ENCODE measurements at regions not wholly inside any gene's neighbourhood (a gene's known extent, or its start where the extent isn't known, plus 50 kb on each side); places are given as distances from the start of the nearest gene placed in this dataset.

DNA sequence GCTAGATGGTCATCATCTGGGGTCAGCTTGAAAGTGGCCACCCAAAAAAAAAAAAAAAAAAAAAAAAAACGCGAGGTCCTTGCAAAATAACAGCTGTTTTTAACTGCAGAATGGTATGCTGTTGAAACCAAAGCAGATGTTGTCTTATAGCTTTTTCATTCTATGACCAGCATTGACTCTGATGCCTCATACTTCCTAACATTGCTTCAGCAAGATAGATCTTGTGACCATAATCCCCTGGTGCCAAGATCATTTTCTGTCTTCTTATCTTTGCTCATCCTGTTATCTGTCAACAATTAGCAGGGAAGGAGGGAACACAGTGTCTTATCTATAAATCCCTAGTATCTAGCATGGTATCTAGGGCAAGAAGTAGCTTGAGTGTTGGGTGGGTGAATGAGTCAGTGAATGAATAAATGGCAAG, 181.5 kb downstream of the PLPP3 start:
- Histone ChIP-seq H3F3A (ENCODE audit: low read length, unreplicated experiment) (no peaks in the 10 kb centered on the region), H3K4me1 (ENCODE audit: insufficient read depth, low read length) (peaks cover 7% of the 10 kb centered on the region), H3K9me2 (replicated peaks; ENCODE audit: low read length) (no peaks in the 10 kb centered on the region), H3K27ac (ENCODE audit: low read length) (no peak overlapping the region), H3K9ac (ENCODE audit: low read length) (no peak overlapping the region), H3K36me3 (ENCODE audit: low read depth, low read length) (no peaks in the 10 kb centered on the region), H3K4me2 (ENCODE audit: low read length) (no peak overlapping the region), H3K79me2 (ENCODE audit: low read length) (no peaks in the 10 kb centered on the region), H3K27me3 (ENCODE audit: low read length) (no peaks in the 10 kb centered on the region), H3K9me3 (ENCODE audit: low read length) (no peaks in the 10 kb centered on the region), H3K4me3 (ENCODE audit: low read length) (no peak overlapping the region), H4K20me1 (ENCODE audit: low read length) (no peaks in the 10 kb centered on the region), H2AFZ (ENCODE audit: low read length) (no peak overlapping the region)
- ATAC-seq (no peak; the same call in 1 of the 2 replicates), DNase-seq (peak; percentile 8)
- TF ChIP-seq EZH2phosphoT487 (IDR thresholded peaks at IDR 0.05; ENCODE audit: borderline replicate concordance, low read length) (no peak), EZH2 (IDR thresholded peaks at IDR 0.05; ENCODE audit: low read length, unreplicated experiment) (no peak)
- TF ChIP-seq, protein P1, sequence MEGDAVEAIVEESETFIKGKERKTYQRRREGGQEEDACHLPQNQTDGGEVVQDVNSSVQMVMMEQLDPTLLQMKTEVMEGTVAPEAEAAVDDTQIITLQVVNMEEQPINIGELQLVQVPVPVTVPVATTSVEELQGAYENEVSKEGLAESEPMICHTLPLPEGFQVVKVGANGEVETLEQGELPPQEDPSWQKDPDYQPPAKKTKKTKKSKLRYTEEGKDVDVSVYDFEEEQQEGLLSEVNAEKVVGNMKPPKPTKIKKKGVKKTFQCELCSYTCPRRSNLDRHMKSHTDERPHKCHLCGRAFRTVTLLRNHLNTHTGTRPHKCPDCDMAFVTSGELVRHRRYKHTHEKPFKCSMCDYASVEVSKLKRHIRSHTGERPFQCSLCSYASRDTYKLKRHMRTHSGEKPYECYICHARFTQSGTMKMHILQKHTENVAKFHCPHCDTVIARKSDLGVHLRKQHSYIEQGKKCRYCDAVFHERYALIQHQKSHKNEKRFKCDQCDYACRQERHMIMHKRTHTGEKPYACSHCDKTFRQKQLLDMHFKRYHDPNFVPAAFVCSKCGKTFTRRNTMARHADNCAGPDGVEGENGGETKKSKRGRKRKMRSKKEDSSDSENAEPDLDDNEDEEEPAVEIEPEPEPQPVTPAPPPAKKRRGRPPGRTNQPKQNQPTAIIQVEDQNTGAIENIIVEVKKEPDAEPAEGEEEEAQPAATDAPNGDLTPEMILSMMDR (conservative IDR thresholded peaks at IDR 0.05; ENCODE audit: low read depth, low read length), result no peak
- no TSS peak for BruUV-seq (replicated peaks)
- CTCF ChIA-PET, result interaction anchor here (0.6 kb wide), 1 partner anchor 11 kb away, joined by 3 read pairs; no protein-coding TSS in a partner anchor
- POLR2A ChIA-PET (ENCODE audit: unreplicated experiment), result no interaction called here
- intact Hi-C loops (cut with micrococcal nuclease), result no loop called here

DNA sequence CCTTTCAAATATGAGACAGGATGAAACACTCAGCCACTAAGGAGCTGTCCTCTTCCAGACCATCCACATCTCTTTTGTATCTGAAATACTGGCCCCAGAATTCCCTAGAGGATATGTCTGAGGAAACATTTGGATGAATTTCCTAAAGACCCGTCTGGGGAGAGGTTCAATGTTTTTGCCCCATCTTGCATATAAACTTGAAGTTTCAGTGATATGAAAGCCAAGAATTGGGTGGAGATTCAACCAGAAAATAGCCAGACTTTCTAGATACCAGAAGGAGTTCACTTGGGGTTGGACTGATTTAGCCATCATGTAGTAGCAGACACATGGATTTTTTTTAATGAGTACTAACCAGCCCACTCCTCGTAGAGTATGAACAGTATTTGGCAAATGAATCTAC, 182.0 kb downstream of the PLPP3 start:
- CTCF ChIA-PET, result no interaction called here
- H4K20me1 ChIP-seq (ENCODE audit: low read length), result no peaks in the 10 kb centered on the region
- intact Hi-C loops (cut with micrococcal nuclease), result no loop called here

DNA sequence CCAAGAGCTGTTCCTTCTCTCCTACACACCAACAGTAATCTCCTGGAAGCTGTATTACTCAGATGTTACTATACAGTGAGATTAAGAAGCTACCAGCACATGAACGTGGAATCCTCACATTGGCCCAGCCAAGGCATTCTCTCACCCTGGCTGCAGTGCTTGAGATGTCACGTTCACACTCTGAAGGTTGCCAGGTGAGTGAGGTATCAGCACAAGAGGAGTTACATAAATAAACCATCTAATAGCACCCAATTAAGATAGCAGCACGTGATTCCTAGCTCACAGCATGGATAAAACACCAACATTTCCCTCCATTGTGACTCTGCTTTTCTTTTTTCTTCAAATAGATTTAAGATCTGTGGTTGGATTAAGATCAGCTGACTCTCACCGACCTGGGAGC, 182.8 kb downstream of the PLPP3 start:
- Histone ChIP-seq H3K4me2 (ENCODE audit: low read length) (no peak overlapping the region), H3K27me3 (ENCODE audit: low read length) (no peaks in the 10 kb centered on the region), H3K9ac (ENCODE audit: low read length) (no peak overlapping the region), H3F3A (ENCODE audit: low read length, unreplicated experiment) (no peaks in the 10 kb centered on the region), H3K9me3 (ENCODE audit: low read length) (no peaks in the 10 kb centered on the region), H3K4me3 (ENCODE audit: low read length) (no peak overlapping the region), H3K27ac (ENCODE audit: low read length) (no peak overlapping the region), H3K4me1 (ENCODE audit: insufficient read depth, low read length) (peaks cover 7% of the 10 kb centered on the region), H2AFZ (ENCODE audit: low read length) (no peak overlapping the region), H3K79me2 (ENCODE audit: low read length) (no peaks in the 10 kb centered on the region), H3K36me3 (ENCODE audit: low read depth, low read length) (no peaks in the 10 kb centered on the region), H4K20me1 (ENCODE audit: low read length) (no peaks in the 10 kb centered on the region), H3K9me2 (replicated peaks; ENCODE audit: low read length) (no peaks in the 10 kb centered on the region)
- no peak for TF ChIP-seq EZH2phosphoT487 (IDR thresholded peaks at IDR 0.05; ENCODE audit: borderline replicate concordance, low read length)
- TF ChIP-seq, protein P1 (conservative IDR thresholded peaks at IDR 0.05; ENCODE audit: low read depth, low read length), result no peak
- TF ChIP-seq EZH2 (IDR thresholded peaks at IDR 0.05; ENCODE audit: low read length, unreplicated experiment), result no peak
- intact Hi-C loops (cut with micrococcal nuclease), result no loop called here
- POLR2A ChIA-PET (ENCODE audit: unreplicated experiment), result no interaction called here
- DNase-seq (no peak), ATAC-seq (no peak)
- CTCF ChIA-PET, result no interaction called here
- BruUV-seq (replicated peaks), result no TSS peak

More for the DNA sequence above, 182.0 kb downstream of the PLPP3 start:
- POLR2A ChIA-PET (ENCODE audit: unreplicated experiment), result no interaction called here
- H3K4me3 ChIP-seq (ENCODE audit: low read length), result no peak overlapping the region
- no peaks in the 10 kb centered on the region for H3K79me2 ChIP-seq (ENCODE audit: low read length)
- no peak overlapping the region for H3K4me2 ChIP-seq (ENCODE audit: low read length)
- TF ChIP-seq, protein P1 (conservative IDR thresholded peaks at IDR 0.05; ENCODE audit: low read depth, low read length), result no peak
- TF ChIP-seq EZH2phosphoT487 (IDR thresholded peaks at IDR 0.05; ENCODE audit: borderline replicate concordance, low read length) (no peak), EZH2 (IDR thresholded peaks at IDR 0.05; ENCODE audit: low read length, unreplicated experiment) (no peak)
- H3K9me2 ChIP-seq (replicated peaks; ENCODE audit: low read length), result no peaks in the 10 kb centered on the region
- H3F3A ChIP-seq (ENCODE audit: low read length, unreplicated experiment), result no peaks in the 10 kb centered on the region
- no peak for DNase-seq
- no TSS peak for BruUV-seq (replicated peaks)
- peaks cover 7% of the 10 kb centered on the region for H3K4me1 ChIP-seq (ENCODE audit: insufficient read depth, low read length)
- H3K36me3 ChIP-seq (ENCODE audit: low read depth, low read length), result no peaks in the 10 kb centered on the region
- H2AFZ ChIP-seq (ENCODE audit: low read length), result no peak overlapping the region
- no peak overlapping the region for H3K27ac ChIP-seq (ENCODE audit: low read length)
- H3K27me3 ChIP-seq (ENCODE audit: low read length), result no peaks in the 10 kb centered on the region
- no peaks in the 10 kb centered on the region for H3K9me3 ChIP-seq (ENCODE audit: low read length)
- no peak overlapping the region for H3K9ac ChIP-seq (ENCODE audit: low read length)
- no peak for ATAC-seq
